Retinal pigment epithelial cell (primary cell): ENCODE measurements at regions not wholly inside any gene's neighbourhood (a gene's known extent, or its start where the extent isn't known, plus 50 kb on each side); places are given as distances from the start of the nearest gene placed in this dataset.

Experiments used
- DNase-seq: peaks from one replicate; pipeline ENCODE4 v3.0.0-alpha.2; 2010; ENCODE audit warnings: low read depth
- H3K4me3 ChIP-seq: 2 replicates; pipeline ENCODE4 v1.5.1; 2011; ENCODE audit warnings: mild to moderate bottlenecking, low read length, control low read depth, moderate library complexity
- CTCF ChIP-seq: conservative IDR thresholded peaks from 2 replicates; pipeline ENCODE4 v1.5.1; 2011; ENCODE audit warnings: low read depth, low read length, control low read depth, inconsistent platforms

GRCh38 chr2:152858594-152859265, 140.3 kb downstream of the ARL6IP6 start:
- TF ChIP-seq CTCF: no peak
- no peak for DNase-seq
- H3K4me3 ChIP-seq: no peak overlapping the region

GRCh38 chr2:152846697-152847470, 128.5 kb downstream of the ARL6IP6 start:
- peak; percentile 49 for DNase-seq
- TF ChIP-seq CTCF: no peak
- no peak overlapping the region for H3K4me3 ChIP-seq

GRCh38 chr2:152835674-152836073, 117.3 kb downstream of the ARL6IP6 start:
- no peak for DNase-seq
- no peak overlapping the region for H3K4me3 ChIP-seq
- TF ChIP-seq CTCF: no peak

- DNase-seq: no peak
- TF ChIP-seq CTCF: no peak
- no peak overlapping the region for H3K4me3 ChIP-seq
These were observed 109.5 kb downstream of the ARL6IP6 start for GRCh38 chr2:152827944-152828343.

GRCh38 chr2:152826581-152827279, 108.3 kb downstream of the ARL6IP6 start:
- no peak for TF ChIP-seq CTCF
- no peak for DNase-seq
- H3K4me3 ChIP-seq: no peak overlapping the region

GRCh38 chr2:152825834-152826233, 107.4 kb downstream of the ARL6IP6 start:
- no peak overlapping the region for H3K4me3 ChIP-seq
- TF ChIP-seq CTCF: no peak
- peak; percentile 95 for DNase-seq
